Ascending aorta (tissue), 2 donors: ENCODE measurements at regions not wholly inside any gene's neighbourhood (a gene's known extent, or its start where the extent isn't known, plus 50 kb on each side); places are given as distances from the start of the nearest gene placed in this dataset.

Source experiments
- DNase-seq, 2 donors: peaks; one replicate each; pipeline ENCODE4 v3.0.0-alpha.2; 2019; ENCODE audit warnings: low spot score in 2 of 2
- H3K27ac ChIP-seq, 2 donors: fragments of 200-600 bp; sonication (generic); one replicate each; pipeline ENCODE4 v1.5.1; 2016 to 2017; ENCODE audit warnings: mild to moderate bottlenecking in 1 of 2
- H3K27me3 ChIP-seq: fragments of 200-600 bp; sonication (generic); one replicate; pipeline ENCODE4 v1.5.1; 2017
- H3K36me3 ChIP-seq, 2 donors: fragments of 200-600 bp; sonication (generic); one replicate each; pipeline ENCODE4 v1.5.1; 2016
- H3K4me1 ChIP-seq, 2 donors: fragments of 200-600 bp; sonication (generic); one replicate each; pipeline ENCODE4 v1.5.1; 2016 to 2017; ENCODE audit warnings: mild to moderate bottlenecking in 1 of 2
- H3K4me3 ChIP-seq, 2 donors: fragments of 200-600 bp; sonication (generic); one replicate each; pipeline ENCODE4 v1.5.1; 2016 to 2017; ENCODE audit warnings: mild to moderate bottlenecking in 1 of 2
- H3K9me3 ChIP-seq, 2 donors: fragments of 200-600 bp; sonication (generic); one replicate each; pipeline ENCODE4 v1.5.1; 2016
- intact Hi-C: fragments of 100-400 bp; cut with DNase I; formaldehyde crosslinking; loops from one replicate; pipeline ENCODE4 v1.15.1; 2023
- TF ChIP-seq, protein P1 (sequence below), 3 experiments: fragments of 200-600 bp in 2 of 3; fragments of 450-650 bp in 1 of 3; sonication (generic) in 2 of 3; IDR thresholded peaks; one replicate each; pipeline ENCODE4 v1.5.1; 2016 to 2019; ENCODE audit warnings: antibody characterized with exemption in 3 of 3, mild to moderate bottlenecking in 1 of 3, moderate library complexity in 1 of 3

DNA sequence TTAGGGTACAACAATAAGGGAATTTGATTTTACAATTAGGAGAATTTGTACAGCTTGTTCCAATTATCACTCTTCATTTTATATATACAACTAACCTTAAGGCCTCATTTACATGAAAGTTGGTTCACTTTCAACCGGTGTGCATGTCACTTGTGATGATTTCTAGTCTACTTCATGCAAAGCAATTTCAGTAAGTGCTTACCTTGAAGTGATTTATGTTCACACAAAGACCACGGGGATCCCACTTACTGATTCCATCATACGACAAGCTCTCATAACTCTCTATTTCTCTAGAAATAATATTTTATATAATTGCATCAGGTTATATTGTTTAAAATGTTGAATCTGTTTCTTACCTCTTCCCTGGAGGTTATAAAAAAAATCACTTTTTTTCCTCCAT, 100.3 kb upstream of the CHODL start:
- Histone ChIP-seq H3K27me3 (no peaks in the 10 kb centered on the region), H3K4me3 (no peak overlapping the region), H3K27ac (no peak overlapping the region), H3K4me1 (no peaks in the 10 kb centered on the region), H3K36me3 (no peaks in the 10 kb centered on the region), H3K9me3 (no peaks in the 10 kb centered on the region)
- intact Hi-C loops: no loop called here
- DNase-seq: no peak
- TF ChIP-seq, protein P1, sequence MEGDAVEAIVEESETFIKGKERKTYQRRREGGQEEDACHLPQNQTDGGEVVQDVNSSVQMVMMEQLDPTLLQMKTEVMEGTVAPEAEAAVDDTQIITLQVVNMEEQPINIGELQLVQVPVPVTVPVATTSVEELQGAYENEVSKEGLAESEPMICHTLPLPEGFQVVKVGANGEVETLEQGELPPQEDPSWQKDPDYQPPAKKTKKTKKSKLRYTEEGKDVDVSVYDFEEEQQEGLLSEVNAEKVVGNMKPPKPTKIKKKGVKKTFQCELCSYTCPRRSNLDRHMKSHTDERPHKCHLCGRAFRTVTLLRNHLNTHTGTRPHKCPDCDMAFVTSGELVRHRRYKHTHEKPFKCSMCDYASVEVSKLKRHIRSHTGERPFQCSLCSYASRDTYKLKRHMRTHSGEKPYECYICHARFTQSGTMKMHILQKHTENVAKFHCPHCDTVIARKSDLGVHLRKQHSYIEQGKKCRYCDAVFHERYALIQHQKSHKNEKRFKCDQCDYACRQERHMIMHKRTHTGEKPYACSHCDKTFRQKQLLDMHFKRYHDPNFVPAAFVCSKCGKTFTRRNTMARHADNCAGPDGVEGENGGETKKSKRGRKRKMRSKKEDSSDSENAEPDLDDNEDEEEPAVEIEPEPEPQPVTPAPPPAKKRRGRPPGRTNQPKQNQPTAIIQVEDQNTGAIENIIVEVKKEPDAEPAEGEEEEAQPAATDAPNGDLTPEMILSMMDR (IDR thresholded peaks at IDR 0.05): no peak

DNA sequence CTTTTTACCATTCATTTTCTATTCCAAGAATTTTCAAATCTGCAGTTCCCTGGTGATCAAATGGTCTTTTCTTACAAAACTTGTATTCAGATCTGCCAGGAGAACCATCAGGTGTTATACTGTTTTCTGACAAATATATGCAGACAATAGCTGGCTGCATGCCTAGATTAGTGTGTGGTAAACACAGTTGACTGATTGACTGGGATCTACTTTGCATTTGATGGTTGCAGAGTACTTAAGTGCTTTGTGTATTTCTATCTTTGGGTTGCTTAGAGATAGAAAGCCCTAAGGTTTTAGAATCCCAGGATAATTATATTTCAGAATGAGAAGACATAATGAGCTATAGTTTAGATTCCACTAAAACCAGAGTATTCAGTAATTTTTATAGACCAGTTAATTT, 102.0 kb upstream of the CHODL start:
- Histone ChIP-seq H3K4me3 (no peak overlapping the region), H3K9me3 (no peaks in the 10 kb centered on the region), H3K4me1 (no peaks in the 10 kb centered on the region), H3K27ac (no peak overlapping the region), H3K27me3 (no peaks in the 10 kb centered on the region), H3K36me3 (no peaks in the 10 kb centered on the region)
- intact Hi-C loops: no loop called here
- no peak for DNase-seq
- TF ChIP-seq, protein P1 (IDR thresholded peaks at IDR 0.05): no peak

DNA sequence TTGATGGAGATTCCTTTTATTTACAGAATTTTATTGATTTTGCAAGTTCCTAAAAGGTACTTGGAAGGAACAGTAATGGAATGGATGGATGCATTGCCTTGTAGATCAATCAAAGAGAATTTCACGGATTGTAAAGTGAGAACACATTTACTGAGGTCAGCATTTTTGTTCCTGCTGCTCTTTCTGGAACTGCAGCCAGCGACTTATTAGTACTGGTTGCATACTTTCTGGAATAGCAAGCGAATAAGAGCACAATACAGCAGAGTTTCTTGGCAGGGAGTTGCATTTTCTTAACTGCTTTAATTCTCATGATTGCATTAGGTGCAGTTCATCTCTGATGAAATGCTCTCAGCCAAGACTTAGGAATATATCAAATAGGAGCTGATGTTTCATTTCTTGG, 106.1 kb upstream of the CHODL start:
- intact Hi-C loops: no loop called here
- Histone ChIP-seq H3K27ac (no peak overlapping the region), H3K4me1 (no peaks in the 10 kb centered on the region), H3K36me3 (no peaks in the 10 kb centered on the region), H3K27me3 (no peaks in the 10 kb centered on the region), H3K9me3 (no peaks in the 10 kb centered on the region), H3K4me3 (no peak overlapping the region)
- TF ChIP-seq, protein P1 (IDR thresholded peaks at IDR 0.05): no peak
- no peak for DNase-seq

DNA sequence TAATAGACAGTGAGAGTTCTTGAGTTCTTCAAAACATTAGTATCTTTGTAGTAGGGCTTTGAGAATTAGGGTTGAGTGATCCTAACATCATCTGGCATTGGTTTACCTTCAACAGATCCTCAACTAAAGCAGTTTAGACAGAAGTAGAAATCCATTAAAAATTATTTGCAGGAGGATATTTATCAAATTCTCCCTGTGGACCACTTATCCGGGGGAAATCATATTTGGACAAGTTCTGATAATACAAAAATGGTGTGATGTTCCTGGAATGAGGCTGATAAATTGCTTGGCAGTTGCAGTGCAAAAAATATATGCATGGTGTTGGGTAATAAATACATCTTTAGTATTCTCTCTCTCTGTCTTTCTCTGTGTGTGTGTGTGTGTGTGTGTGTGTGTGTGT, 115.1 kb upstream of the CHODL start:
- TF ChIP-seq, protein P1 (IDR thresholded peaks at IDR 0.05): no peak
- no peaks in the 10 kb centered on the region for H3K27me3 ChIP-seq

DNA sequence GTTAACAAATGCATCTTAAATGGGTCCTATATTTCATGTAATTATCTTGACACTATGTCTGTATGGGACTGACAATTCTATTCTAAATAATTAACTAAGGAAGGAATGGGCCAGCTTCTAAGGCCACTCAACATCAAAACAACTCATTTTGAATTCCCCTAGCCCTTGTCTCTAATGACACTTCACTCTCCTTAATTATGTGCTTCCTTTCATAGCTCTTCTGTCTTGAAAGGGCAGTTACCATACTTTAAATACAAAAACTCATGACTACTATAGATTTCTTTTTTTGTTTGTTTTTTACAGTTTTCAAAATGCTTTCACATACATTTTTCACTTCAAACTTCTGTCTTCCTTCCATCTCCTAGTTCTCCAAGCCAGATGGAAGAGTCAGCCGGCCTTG, 126.1 kb upstream of the CHODL start:
- DNase-seq: no peak
- Histone ChIP-seq H3K27me3 (no peaks in the 10 kb centered on the region), H3K4me1 (no peaks in the 10 kb centered on the region), H3K9me3 (no peaks in the 10 kb centered on the region), H3K36me3 (no peaks in the 10 kb centered on the region), H3K27ac (no peak overlapping the region), H3K4me3 (no peak overlapping the region)
- intact Hi-C loops: no loop called here
- TF ChIP-seq, protein P1 (IDR thresholded peaks at IDR 0.05): no peak

More for the DNA sequence above, 115.1 kb upstream of the CHODL start:
- no peak for DNase-seq
- Histone ChIP-seq H3K4me3 (no peak overlapping the region), H3K36me3 (no peaks in the 10 kb centered on the region), H3K9me3 (no peaks in the 10 kb centered on the region), H3K27ac (no peak overlapping the region), H3K4me1 (no peaks in the 10 kb centered on the region)
- intact Hi-C loops: no loop called here

DNA sequence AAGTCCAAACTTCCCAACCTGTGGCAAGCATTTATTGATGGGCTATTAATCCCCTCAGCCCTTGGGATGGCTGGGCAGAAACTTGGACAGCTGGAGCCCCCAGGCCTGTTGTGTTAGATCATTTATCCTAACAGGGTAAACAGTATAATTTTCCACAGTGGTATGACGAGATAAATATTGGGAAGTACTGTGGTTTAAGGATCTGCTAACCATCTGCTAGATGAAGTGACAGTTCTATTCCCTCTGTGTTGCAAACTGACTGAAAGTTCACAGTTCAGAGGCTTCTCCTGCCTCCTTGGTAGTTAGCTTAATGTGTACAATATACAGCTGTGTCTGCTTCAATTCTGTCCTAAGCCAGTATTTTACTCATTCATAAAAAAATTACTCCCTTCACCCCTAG, 127.5 kb upstream of the CHODL start:
- intact Hi-C loops: no loop called here
- Histone ChIP-seq H3K36me3 (no peaks in the 10 kb centered on the region), H3K9me3 (no peaks in the 10 kb centered on the region), H3K27ac (no peak overlapping the region), H3K4me3 (no peak overlapping the region), H3K27me3 (no peaks in the 10 kb centered on the region), H3K4me1 (no peaks in the 10 kb centered on the region)
- TF ChIP-seq, protein P1 (IDR thresholded peaks at IDR 0.05): no peak
- DNase-seq: no peak
